A549 (cell line): ENCODE measurements at regions not wholly inside any gene's neighbourhood (a gene's known extent, or its start where the extent isn't known, plus 50 kb on each side); places are given as distances from the start of the nearest gene placed in this dataset.

Source experiments
- ATAC-seq, 2 experiments: fragments of 200-7000 bp in 1 of 2; fragments of >200 bp in 1 of 2; cut with Nextera tagmentation in 1 of 2; cut with Tn5 transposase in 1 of 2; 3 replicates each; pipeline versions ENCODE4 v1.8.0 to v1.9.1; 2018 to 2020; ENCODE audit warnings: mild to moderate bottlenecking in 1 of 2, moderate library complexity in 1 of 2
- CTCF ChIA-PET: fragments of 300-600 bp; sonication (Branson Sonifier 250); formaldehyde crosslinking; extraction: SDS; loops from one replicate; lab custom pipeline; 2021; ENCODE audit warnings: antibody characterized with exemption, inconsistent platforms; lab: Yijun Ruan, JAX
- POLR2A ChIA-PET: fragments of 350-600 bp; formaldehyde crosslinking; extraction: SDS; loops from one replicate; lab custom pipeline; 2021; ENCODE audit warnings: antibody characterized with exemption, inconsistent platforms; lab: Yijun Ruan, JAX
- DNase-seq, 2 experiments: peaks; one replicate each; pipeline versions ENCODE4 v3.0.0 to v3.0.0-alpha.2; 2011 to 2016; ENCODE audit warnings: low read depth in 1 of 2, low spot score in 1 of 2
- FAIRE-seq: peaks from 2 replicates; lab custom pipeline; 2011; peaks lifted over from hg19 to GRCh38; lab: Jason Lieb, UNC
- H3K27ac ChIP-seq, 2 experiments: fragments of >200 bp; sonication (Bioruptor Twin); formaldehyde crosslinking; 3 replicates each; pipeline ENCODE4 v1.5.1; 2016 to 2017
- H3K4me1 ChIP-seq: fragments of >200 bp; sonication (Bioruptor Twin); formaldehyde crosslinking; 3 replicates; pipeline ENCODE4 v1.6.1; 2016
- H3K4me2 ChIP-seq: fragments of >200 bp; sonication (Bioruptor Twin); formaldehyde crosslinking; 3 replicates; pipeline ENCODE4 v1.6.1; 2016
- H3K4me3 ChIP-seq: fragments of >200 bp; sonication (Bioruptor Twin); formaldehyde crosslinking; 3 replicates; pipeline ENCODE4 v1.5.1; 2016
- H3K9me3 ChIP-seq: fragments of >200 bp; sonication (Bioruptor Twin); formaldehyde crosslinking; 3 replicates; pipeline ENCODE4 v1.6.1; 2016
- BCL3 ChIP-seq: fragments of >200 bp; sonication (Bioruptor Twin); formaldehyde crosslinking; IDR thresholded peaks from 3 replicates; pipeline ENCODE4 v1.6.1; 2016
- CHD2 ChIP-seq: fragments of 150-350 bp; IDR thresholded peaks from 2 replicates; pipeline ENCODE4 v1.6.1; 2014; ENCODE audit warnings: low read length; ENCODE audit not compliant: partially characterized antibody
- CTCF ChIP-seq: fragments of >200 bp; sonication (Bioruptor Twin); formaldehyde crosslinking; IDR thresholded peaks from 3 replicates; pipeline ENCODE4 v1.5.1; 2016
- EHF ChIP-seq: fragments of 250-450 bp; sonication (Bioruptor Pico); IDR thresholded peaks from 2 replicates; pipeline ENCODE4 v1.5.0; 2020; ENCODE audit warnings: mild to moderate bottlenecking
- EHMT2 ChIP-seq: fragments of 200-600 bp; sonication (generic); IDR thresholded peaks from 2 replicates; pipeline ENCODE4 v1.6.1; 2016; ENCODE audit warnings: antibody characterized with exemption, low read depth, mild to moderate bottlenecking, moderate library complexity
- ELK1 ChIP-seq: fragments of 150-350 bp; IDR thresholded peaks from 2 replicates; pipeline ENCODE4 v1.6.1; 2014; ENCODE audit warnings: low read depth, mild to moderate bottlenecking, low read length
- EP300 ChIP-seq, 2 experiments: fragments of >200 bp; sonication (Bioruptor Twin); formaldehyde crosslinking; IDR thresholded peaks; 2 replicates in 1 of 2; 3 replicates in 1 of 2; pipeline ENCODE4 v1.6.1; 2016 to 2017
- FOSB ChIP-seq: fragments of 250-450 bp; sonication (Bioruptor Pico); IDR thresholded peaks from 2 replicates; pipeline ENCODE4 v1.5.0; 2020; ENCODE audit warnings: mild to moderate bottlenecking, moderate library complexity
- GATA3 ChIP-seq: IDR thresholded peaks from 2 replicates; pipeline ENCODE4 v1.6.1; 2012; ENCODE audit warnings: borderline replicate concordance
- HEYL ChIP-seq: fragments of 250-450 bp; sonication (Bioruptor Pico); IDR thresholded peaks from 2 replicates; pipeline ENCODE4 v1.8.0; 2021; ENCODE audit warnings: mild to moderate bottlenecking, moderate library complexity
- HMGXB4 ChIP-seq: fragments of 250-450 bp; sonication (Bioruptor Pico); IDR thresholded peaks from 2 replicates; pipeline ENCODE4 v1.5.0; 2021; ENCODE audit warnings: mild to moderate bottlenecking, moderate library complexity, borderline replicate concordance
- HOXA7 ChIP-seq: fragments of 250-450 bp; sonication (Bioruptor Pico); IDR thresholded peaks from 2 replicates; pipeline ENCODE4 v1.5.0; 2020; ENCODE audit warnings: mild to moderate bottlenecking, moderate library complexity
- HOXB13 ChIP-seq: fragments of 250-450 bp; sonication (Bioruptor Pico); IDR thresholded peaks from 2 replicates; pipeline ENCODE4 v1.5.0; 2020; ENCODE audit warnings: low read depth, mild to moderate bottlenecking, moderate library complexity
- HOXB5 ChIP-seq: fragments of 250-450 bp; sonication (Bioruptor Pico); IDR thresholded peaks from 2 replicates; pipeline ENCODE4 v1.5.0; 2020; ENCODE audit warnings: mild to moderate bottlenecking, moderate library complexity
- JUN ChIP-seq, 2 experiments: fragments of >200 bp; sonication (Bioruptor Twin); formaldehyde crosslinking; IDR thresholded peaks; 2 replicates in 1 of 2; 3 replicates in 1 of 2; pipeline ENCODE4 v1.6.1; 2016 to 2017
- KDM1A ChIP-seq: fragments of 200-600 bp; sonication (generic); IDR thresholded peaks from 2 replicates; pipeline ENCODE4 v1.6.1; 2016; ENCODE audit warnings: low read depth, mild to moderate bottlenecking
- MAFK ChIP-seq: fragments of 450-650 bp; IDR thresholded peaks from 2 replicates; pipeline ENCODE4 v1.6.1; 2014; ENCODE audit not compliant: partially characterized antibody
- MAX ChIP-seq: IDR thresholded peaks from 2 replicates; pipeline ENCODE4 v1.6.1; 2012
- MAZ ChIP-seq: fragments of 150-350 bp; IDR thresholded peaks from 2 replicates; pipeline ENCODE4 v1.6.1; 2014; ENCODE audit warnings: antibody characterized with exemption, low read depth, low read length, borderline replicate concordance
- NFE2L2 ChIP-seq: fragments of 150-350 bp; conservative IDR thresholded peaks from 2 replicates; pipeline ENCODE4 v1.6.1; 2014; ENCODE audit warnings: low read length
- NR3C1 ChIP-seq: fragments of >200 bp; sonication (Bioruptor Twin); formaldehyde crosslinking; IDR thresholded peaks from 3 replicates; pipeline ENCODE4 v1.6.1; 2017
- PBX3 ChIP-seq: IDR thresholded peaks from 2 replicates; pipeline ENCODE4 v1.6.1; 2012
- PHF8 ChIP-seq: fragments of 200-600 bp; sonication (generic); IDR thresholded peaks from 2 replicates; pipeline ENCODE4 v1.6.1; 2016; ENCODE audit warnings: low read depth, mild to moderate bottlenecking, antibody characterized with exemption, moderate library complexity, borderline replicate concordance
- RCOR1 ChIP-seq: fragments of 150-350 bp; IDR thresholded peaks from 2 replicates; pipeline ENCODE4 v1.6.1; 2014; ENCODE audit warnings: antibody characterized with exemption, low read length, low read depth
- RNF2 ChIP-seq: fragments of 200-600 bp; sonication (generic); IDR thresholded peaks from 2 replicates; pipeline ENCODE4 v1.6.1; 2016; ENCODE audit warnings: low read depth, mild to moderate bottlenecking, antibody characterized with exemption, moderate library complexity, borderline replicate concordance
- SMC3 ChIP-seq: fragments of >200 bp; sonication (Bioruptor Twin); formaldehyde crosslinking; IDR thresholded peaks from 3 replicates; pipeline ENCODE4 v1.6.1; 2018; ENCODE audit warnings: inconsistent platforms
- SREBF2 ChIP-seq: fragments of 450-650 bp; IDR thresholded peaks from 2 replicates; pipeline ENCODE4 v1.6.1; 2014; ENCODE audit warnings: mild to moderate bottlenecking, moderate library complexity
- ZC3H11A ChIP-seq: fragments of 450-650 bp; IDR thresholded peaks from 2 replicates; pipeline ENCODE4 v1.6.1; 2014; ENCODE audit warnings: antibody characterized with exemption, mild to moderate bottlenecking
- WGBS: methylation state at CpG from one replicate; pipeline ENCODE4 v1.1.6; 2017; ENCODE audit errors: missing lambda C conversion rate; 5-methylcytosine and 5-hydroxymethylcytosine counted together

GRCh38 chr18:78457731-78458130 lies 521.9 kb upstream of the SALL3 start:
- ChIA-PET POLR2A (no interaction called here), CTCF (no interaction called here)
- Histone ChIP-seq H3K4me3 (no peak overlapping the region), H3K4me2 (no peak overlapping the region), H3K4me1 (no peaks in the 10 kb centered on the region), H3K27ac (no peak overlapping the region), H3K9me3 (no peaks in the 10 kb centered on the region)
- 72% methylated on average over 3 of the region's 7 CpGs for WGBS
- TF ChIP-seq RNF2 (no peak), FOSB (no peak), SREBF2 (no peak), EHF (CRISPR knock-in tag) (no peak), MAZ (no peak), PBX3 (no peak), JUN (IDR thresholded peaks at IDR 0.05) (no peak), MAX (no peak), HOXB13 (CRISPR knock-in tag) (no peak), EHMT2 (no peak), NR3C1 (no peak), ELK1 (no peak), BCL3 (no peak), ZC3H11A (no peak), HOXA7 (no peak), CHD2 (no peak), SMC3 (no peak)
- DNase-seq (no peak), ATAC-seq (no peak), FAIRE-seq (no peak)

GRCh38 chr18:78458356-78458755 lies 521.3 kb upstream of the SALL3 start:
- CTCF ChIA-PET: interaction anchor here (0.6 kb wide), 1 partner anchor 568 kb away, joined by 3 read pairs; no protein-coding TSS in a partner anchor
- POLR2A ChIA-PET: no interaction called here
- TF ChIP-seq KDM1A: no peak
- no peak for TF ChIP-seq HOXB5 (CRISPR knock-in tag)
- no peak for TF ChIP-seq NFE2L2
- no peak for TF ChIP-seq CTCF
- TF ChIP-seq ZC3H11A: no peak
- no peak for TF ChIP-seq PHF8
- no peak for TF ChIP-seq HMGXB4 (CRISPR knock-in tag)
- no peak for TF ChIP-seq HOXB13 (CRISPR knock-in tag)
- TF ChIP-seq PBX3: no peak
- no peak for TF ChIP-seq MAFK
- no peak for TF ChIP-seq HEYL (CRISPR knock-in tag)
- no peak for TF ChIP-seq EP300 (IDR thresholded peaks at IDR 0.05)
- TF ChIP-seq RCOR1: no peak
- TF ChIP-seq GATA3: no peak

More at GRCh38 chr18:78458356-78458755, 521.3 kb upstream of the SALL3 start:
- Histone ChIP-seq H3K4me1 (no peaks in the 10 kb centered on the region), H3K9me3 (no peaks in the 10 kb centered on the region), H3K4me3 (no peak overlapping the region), H3K27ac (no peak overlapping the region), H3K4me2 (no peak overlapping the region)
- WGBS: 5% methylated on average over 3 of the region's 4 CpGs
- FAIRE-seq (no peak), ATAC-seq (no peak), DNase-seq (no peak)
